ENCODE measurements at regions not wholly inside any gene's neighbourhood (a gene's known extent, or its start where the extent isn't known, plus 50 kb on each side); places are given as distances from the start of the nearest gene placed in this dataset.

DNA sequence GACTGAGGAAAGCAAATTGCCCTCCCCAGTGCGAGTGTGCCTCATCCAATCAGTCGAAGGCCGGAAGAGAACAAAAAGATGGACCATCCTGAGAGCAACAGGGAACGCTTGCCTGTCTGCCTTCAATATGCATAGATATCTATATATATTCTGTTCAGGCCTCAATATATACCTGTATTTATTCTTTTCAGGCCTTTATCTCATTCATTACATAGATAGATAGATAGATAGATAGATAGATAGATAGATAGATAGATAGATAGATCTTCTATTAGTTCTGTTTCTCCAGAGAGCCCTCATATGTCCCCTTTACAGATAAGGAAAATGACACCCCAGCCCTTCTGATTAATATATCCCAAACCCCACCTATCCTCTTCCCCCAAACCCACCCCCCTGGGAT, 55.1 kb upstream of the LMO2 start:
- H3K4me3 ChIP-seq (ENCODE audit: severe bottlenecking), result no peak overlapping the region
- H3K36me3 ChIP-seq (ENCODE audit: low read depth), result no peaks in the 10 kb centered on the region
- TF ChIP-seq, protein P1, sequence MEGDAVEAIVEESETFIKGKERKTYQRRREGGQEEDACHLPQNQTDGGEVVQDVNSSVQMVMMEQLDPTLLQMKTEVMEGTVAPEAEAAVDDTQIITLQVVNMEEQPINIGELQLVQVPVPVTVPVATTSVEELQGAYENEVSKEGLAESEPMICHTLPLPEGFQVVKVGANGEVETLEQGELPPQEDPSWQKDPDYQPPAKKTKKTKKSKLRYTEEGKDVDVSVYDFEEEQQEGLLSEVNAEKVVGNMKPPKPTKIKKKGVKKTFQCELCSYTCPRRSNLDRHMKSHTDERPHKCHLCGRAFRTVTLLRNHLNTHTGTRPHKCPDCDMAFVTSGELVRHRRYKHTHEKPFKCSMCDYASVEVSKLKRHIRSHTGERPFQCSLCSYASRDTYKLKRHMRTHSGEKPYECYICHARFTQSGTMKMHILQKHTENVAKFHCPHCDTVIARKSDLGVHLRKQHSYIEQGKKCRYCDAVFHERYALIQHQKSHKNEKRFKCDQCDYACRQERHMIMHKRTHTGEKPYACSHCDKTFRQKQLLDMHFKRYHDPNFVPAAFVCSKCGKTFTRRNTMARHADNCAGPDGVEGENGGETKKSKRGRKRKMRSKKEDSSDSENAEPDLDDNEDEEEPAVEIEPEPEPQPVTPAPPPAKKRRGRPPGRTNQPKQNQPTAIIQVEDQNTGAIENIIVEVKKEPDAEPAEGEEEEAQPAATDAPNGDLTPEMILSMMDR (IDR thresholded peaks at IDR 0.05; ENCODE audit: poor library complexity, severe bottlenecking), result no peak
- ATAC-seq (ENCODE audit: low read depth), result no peak
- H3K9me3 ChIP-seq (ENCODE audit: severe bottlenecking), result no peaks in the 10 kb centered on the region
- H3K27me3 ChIP-seq (ENCODE audit: insufficient read depth, poor library complexity, severe bottlenecking), result no peaks in the 10 kb centered on the region
- no peak overlapping the region for H3K27ac ChIP-seq (ENCODE audit: poor library complexity, severe bottlenecking)
- H3K4me1 ChIP-seq (ENCODE audit: insufficient read depth, poor library complexity, severe bottlenecking), result no peaks in the 10 kb centered on the region
- no peak for DNase-seq (ENCODE audit: low spot score)

DNA sequence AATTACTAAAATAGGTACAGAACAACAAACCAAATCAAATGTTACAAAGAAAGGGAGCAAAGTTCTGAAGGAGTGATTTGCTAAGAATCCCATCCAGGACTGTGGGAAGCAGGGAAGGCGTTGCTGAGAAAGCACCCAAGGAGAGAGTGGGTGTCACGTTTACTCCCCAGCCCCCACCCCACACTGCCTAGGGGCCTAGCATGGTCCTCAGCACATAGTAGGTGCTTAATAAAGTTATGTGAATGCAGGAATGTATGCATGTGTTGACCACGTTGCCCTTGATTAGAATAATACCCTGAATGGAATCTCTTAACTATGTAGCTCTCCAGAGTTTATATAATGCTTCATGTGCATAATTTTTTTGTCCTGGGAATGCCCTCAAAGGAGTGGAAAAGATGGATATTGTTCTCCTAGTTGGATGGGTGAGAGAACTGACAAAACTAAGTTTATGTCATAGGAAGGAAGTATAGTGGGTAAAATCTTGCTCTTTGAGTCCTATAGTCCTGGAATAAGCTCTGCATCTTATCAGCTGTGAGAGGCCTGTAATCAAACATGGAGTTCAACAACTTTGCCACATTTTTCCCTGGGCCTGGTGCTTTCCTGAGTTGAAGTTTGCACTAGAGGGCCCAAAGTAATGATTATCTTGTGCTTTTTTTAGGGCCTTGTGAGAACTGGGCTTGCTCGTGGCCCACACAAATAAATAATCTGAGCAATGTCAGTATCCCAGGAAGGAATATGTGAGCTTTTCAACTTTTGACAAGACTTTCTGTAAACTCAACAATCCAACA, 53.8 kb upstream of the LMO2 start:
- ATAC-seq (ENCODE audit: low read depth), result no peak
- DNase-seq (ENCODE audit: low spot score), result no peak
- no peak overlapping the region for H3K4me3 ChIP-seq (ENCODE audit: severe bottlenecking)
- no peaks in the 10 kb centered on the region for H3K27me3 ChIP-seq (ENCODE audit: insufficient read depth, poor library complexity, severe bottlenecking)
- H3K4me1 ChIP-seq (ENCODE audit: insufficient read depth, poor library complexity, severe bottlenecking), result no peaks in the 10 kb centered on the region
- H3K9me3 ChIP-seq (ENCODE audit: severe bottlenecking), result no peaks in the 10 kb centered on the region
- TF ChIP-seq, protein P1 (IDR thresholded peaks at IDR 0.05; ENCODE audit: poor library complexity, severe bottlenecking), result no peak
- H3K27ac ChIP-seq (ENCODE audit: poor library complexity, severe bottlenecking), result no peak overlapping the region
- H3K36me3 ChIP-seq (ENCODE audit: low read depth), result no peaks in the 10 kb centered on the region

DNA sequence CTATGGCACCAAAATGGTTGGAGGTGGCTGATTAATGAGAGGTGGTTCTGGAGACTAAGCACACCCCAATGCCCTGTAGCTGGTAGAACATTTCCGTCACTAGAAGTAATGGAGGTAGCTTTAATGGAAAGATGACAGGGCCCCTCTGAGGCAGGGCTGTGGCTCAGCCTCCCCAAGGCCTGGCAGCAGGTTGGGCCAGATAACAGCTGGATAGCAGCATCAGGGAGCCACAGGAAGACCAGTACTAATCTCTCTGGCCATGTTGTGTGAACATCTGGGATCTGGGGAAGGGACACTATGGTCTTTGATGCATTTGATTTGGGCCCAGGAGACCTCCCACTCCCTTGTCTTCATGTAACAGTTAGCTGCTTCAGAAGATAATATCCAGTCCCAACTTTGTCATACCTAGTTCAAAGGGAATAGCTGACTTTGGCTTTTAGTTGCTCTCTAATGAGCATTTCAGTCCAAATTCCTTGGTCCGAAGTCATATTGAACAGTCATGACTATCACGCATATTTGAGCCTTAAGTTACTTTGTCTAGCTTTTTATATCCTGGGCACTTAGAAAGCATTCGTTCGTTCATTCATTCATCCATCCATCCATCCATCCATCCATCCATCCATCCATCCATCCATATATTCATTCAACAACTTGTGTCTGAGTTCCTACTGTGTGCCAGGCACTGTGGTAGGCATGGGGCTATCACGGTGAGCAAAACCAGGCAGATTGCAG, 53.0 kb upstream of the LMO2 start:
- no peak for ATAC-seq (ENCODE audit: low read depth)
- no peak for DNase-seq (ENCODE audit: low spot score)
- Histone ChIP-seq H3K4me3 (ENCODE audit: severe bottlenecking) (no peak overlapping the region), H3K36me3 (ENCODE audit: low read depth) (no peaks in the 10 kb centered on the region), H3K27me3 (ENCODE audit: insufficient read depth, poor library complexity, severe bottlenecking) (no peaks in the 10 kb centered on the region), H3K27ac (ENCODE audit: poor library complexity, severe bottlenecking) (no peak overlapping the region), H3K4me1 (ENCODE audit: insufficient read depth, poor library complexity, severe bottlenecking) (no peaks in the 10 kb centered on the region), H3K9me3 (ENCODE audit: severe bottlenecking) (no peaks in the 10 kb centered on the region)
- TF ChIP-seq, protein P1 (IDR thresholded peaks at IDR 0.05; ENCODE audit: poor library complexity, severe bottlenecking), result no peak

DNA sequence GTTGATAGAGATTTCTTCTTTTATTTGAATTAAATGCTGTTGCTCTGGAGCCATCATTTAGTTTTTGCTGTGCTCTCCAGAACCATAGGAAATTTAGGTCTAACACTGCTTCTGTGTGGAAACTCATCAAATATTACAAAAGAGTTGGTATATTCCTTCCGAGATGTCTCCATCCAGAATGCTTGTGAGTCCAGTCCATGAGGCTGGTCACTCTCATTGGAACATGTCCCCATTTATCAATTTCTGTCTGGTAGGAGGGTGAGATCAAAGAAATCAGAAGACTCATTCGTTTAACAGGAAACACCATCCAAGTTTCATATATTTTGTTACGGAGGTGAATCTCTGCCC, 52.4 kb upstream of the LMO2 start:
- Histone ChIP-seq H3K27ac (ENCODE audit: poor library complexity, severe bottlenecking) (no peak overlapping the region), H3K9me3 (ENCODE audit: severe bottlenecking) (no peaks in the 10 kb centered on the region), H3K36me3 (ENCODE audit: low read depth) (no peaks in the 10 kb centered on the region), H3K27me3 (ENCODE audit: insufficient read depth, poor library complexity, severe bottlenecking) (no peaks in the 10 kb centered on the region), H3K4me1 (ENCODE audit: insufficient read depth, poor library complexity, severe bottlenecking) (no peaks in the 10 kb centered on the region), H3K4me3 (ENCODE audit: severe bottlenecking) (no peak overlapping the region)
- TF ChIP-seq, protein P1 (IDR thresholded peaks at IDR 0.05; ENCODE audit: poor library complexity, severe bottlenecking), result no peak
- ATAC-seq (ENCODE audit: low read depth) (no peak), DNase-seq (ENCODE audit: low spot score) (no peak)

DNA sequence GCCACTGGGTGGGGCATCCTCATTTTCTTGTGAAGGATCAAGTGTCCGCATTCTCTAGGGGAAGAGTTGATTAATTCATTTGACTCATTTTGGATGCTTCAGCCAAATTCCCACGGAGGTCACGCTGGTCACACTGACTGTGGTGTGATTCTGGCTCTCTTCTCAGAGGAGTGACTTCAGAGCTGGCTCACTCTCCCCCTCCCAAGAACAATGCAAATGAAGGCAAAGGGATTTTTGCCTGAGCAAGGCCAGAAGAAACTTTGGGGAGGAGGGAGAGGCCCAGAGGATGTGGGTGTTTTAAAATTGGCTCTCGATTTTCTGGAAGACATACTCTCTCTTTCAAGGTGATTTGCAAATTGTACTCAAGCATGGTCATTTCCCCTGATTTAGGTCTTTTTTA, 51.1 kb upstream of the LMO2 start:
- Histone ChIP-seq H3K4me3 (ENCODE audit: severe bottlenecking) (no peak overlapping the region), H3K27me3 (ENCODE audit: insufficient read depth, poor library complexity, severe bottlenecking) (no peaks in the 10 kb centered on the region), H3K36me3 (ENCODE audit: low read depth) (no peaks in the 10 kb centered on the region), H3K9me3 (ENCODE audit: severe bottlenecking) (no peaks in the 10 kb centered on the region), H3K27ac (ENCODE audit: poor library complexity, severe bottlenecking) (no peak overlapping the region), H3K4me1 (ENCODE audit: insufficient read depth, poor library complexity, severe bottlenecking) (no peaks in the 10 kb centered on the region)
- ATAC-seq (ENCODE audit: low read depth) (0 out of 3 replicates have a peak, but pooled peaks have one; percentile 10), DNase-seq (ENCODE audit: low spot score) (no peak)
- TF ChIP-seq, protein P1 (IDR thresholded peaks at IDR 0.05; ENCODE audit: poor library complexity, severe bottlenecking), result no peak
